Stimulated activated CD8-positive, alpha-beta memory T cell treated with anti-CD3 and anti-CD28 coated beads, Interleukin-4, amount 100 ng/mL, for 4 hours (primary cell): ENCODE measurements at regions not wholly inside any gene's neighbourhood (a gene's known extent, or its start where the extent isn't known, plus 50 kb on each side); places are given as distances from the start of the nearest gene placed in this dataset.

Experiments used
- DNase-seq, 2 donors: peaks; one replicate each; pipeline ENCODE4 v3.0.0-alpha.2; 2020; ENCODE audit warnings: low read depth in 2 of 2, low spot score in 1 of 2

GRCh38 chr5:164753434-164753833 lies 1248.0 kb downstream of the MAT2B start:
- DNase-seq = no peak

DNA sequence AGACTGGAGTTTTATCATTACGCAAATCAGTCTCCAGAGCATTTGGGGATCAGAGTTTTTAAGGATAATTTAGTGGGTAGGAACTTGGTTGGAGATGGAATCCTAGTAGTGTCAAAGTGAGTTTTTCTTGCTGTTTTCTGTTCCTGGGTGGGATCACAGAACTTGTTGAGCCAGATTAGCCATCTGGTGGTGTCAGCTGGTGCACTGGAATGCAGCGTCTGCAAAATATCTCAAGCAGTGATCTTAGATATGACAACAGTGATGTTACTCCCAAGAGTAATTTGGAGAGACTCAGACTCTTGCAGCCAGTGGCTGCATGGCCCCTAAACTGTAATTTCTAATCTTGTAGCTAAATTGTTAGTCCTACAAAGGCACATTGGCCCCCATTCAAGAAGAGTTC lies 1257.8 kb downstream of the MAT2B start:
- no peak for DNase-seq

DNA sequence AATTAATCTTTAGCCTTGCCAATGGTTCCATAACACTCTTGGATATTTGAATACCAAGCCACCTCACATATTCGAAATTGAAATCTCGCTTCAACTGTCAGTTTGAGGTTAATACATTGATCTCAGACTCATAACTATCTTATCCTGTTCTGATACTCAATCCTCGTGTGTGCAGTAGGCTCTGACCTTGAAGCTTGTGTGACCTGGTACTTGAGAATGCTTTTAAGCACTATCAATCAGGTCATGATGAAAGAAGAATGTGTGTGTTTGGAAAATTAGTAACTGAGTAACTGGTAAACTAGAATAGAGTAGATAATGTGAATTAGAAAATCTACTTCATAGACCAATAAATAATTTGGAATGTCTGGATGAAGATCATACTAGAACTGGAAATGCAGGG lies 1266.7 kb downstream of the MAT2B start:
- no peak for DNase-seq

DNA sequence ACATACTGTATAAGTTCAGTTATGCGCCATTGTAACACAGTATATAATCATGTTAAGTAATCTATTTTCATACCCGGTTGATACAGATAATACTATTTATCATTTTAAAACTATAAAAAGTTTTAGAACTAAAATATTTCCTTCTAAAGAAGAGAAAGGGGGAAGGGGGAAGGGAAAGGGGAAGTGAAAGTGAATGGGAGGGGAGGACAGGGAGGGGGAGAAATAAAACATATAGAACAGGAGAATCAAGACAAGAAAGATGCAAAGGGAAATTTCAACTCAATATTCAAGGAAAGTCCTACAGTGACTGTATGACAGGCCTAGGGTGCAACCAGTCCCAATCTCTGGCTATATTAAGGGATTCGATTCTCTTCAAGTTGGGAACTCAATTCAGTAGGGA lies 1278.8 kb downstream of the MAT2B start:
- DNase-seq = no peak

- DNase-seq = no peak
These were observed 1292.7 kb downstream of the MAT2B start for GRCh38 chr5:164798110-164798509.

DNA sequence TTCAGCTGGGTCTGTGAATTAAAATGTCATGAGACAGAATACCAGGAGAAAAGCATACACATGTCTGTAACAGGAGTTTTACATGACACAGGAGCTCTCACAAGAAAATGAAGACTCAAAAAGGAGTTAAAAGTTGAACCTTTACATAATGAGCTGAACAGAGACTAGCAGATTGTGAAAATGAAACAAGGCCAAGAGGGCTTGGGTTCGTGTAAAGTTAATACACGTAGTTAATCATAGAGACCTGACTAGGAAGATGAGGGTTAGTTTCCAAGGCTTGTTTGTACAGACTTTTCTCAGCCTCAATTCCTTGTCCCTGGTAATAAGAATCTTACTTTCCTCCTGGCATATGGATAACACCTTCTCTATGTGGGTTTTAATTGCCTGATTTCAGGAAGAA lies 1294.0 kb downstream of the MAT2B start:
- DNase-seq = no peak

DNA sequence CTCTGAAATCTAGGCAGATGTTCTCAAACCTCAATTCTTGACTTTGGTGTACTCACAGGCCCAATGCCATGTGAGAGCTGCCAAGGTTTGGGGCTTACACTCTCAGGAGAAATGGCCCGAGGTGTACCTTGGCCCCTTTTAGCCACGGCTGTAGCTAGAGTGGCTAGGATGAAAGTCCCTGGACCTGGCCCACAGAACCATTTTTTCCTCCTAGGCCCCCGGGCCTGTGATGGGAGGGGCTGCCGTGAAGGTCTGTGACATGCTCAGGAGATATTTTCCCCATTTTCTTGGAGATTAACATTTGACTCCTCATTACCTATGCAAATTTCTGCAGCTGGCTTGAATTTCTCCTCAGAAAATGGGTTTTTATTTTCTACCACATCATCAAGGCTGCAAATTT lies 1296.5 kb downstream of the MAT2B start:
- no peak for DNase-seq

GRCh38 chr5:164809821-164810220 lies 1304.4 kb downstream of the MAT2B start:
- no peak for DNase-seq

DNA sequence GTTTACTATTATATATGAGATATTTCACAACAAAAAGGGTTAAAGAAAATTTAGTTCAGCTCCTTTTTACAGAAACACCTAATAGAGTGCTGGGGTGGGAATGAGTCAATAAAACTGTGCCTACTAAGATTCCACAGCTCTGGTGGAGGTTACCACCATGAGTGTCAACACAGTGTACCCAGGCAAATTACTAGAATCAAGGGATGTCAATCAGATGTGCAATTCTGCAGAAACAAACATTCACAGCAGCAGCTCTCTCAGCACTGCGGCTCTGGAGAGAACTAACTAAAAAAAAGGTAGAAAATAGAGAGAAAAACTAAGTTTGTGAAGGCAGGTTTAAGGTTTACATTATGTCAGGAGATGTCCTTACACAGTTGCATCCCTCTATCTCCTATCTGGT lies 1313.0 kb downstream of the MAT2B start:
- DNase-seq = no peak

GRCh38 chr5:164824671-164825070 lies 1319.3 kb downstream of the MAT2B start:
- DNase-seq = no peak

GRCh38 chr5:164832516-164832915 lies 1327.1 kb downstream of the MAT2B start:
- no peak for DNase-seq

GRCh38 chr5:164844348-164844747 lies 1338.9 kb downstream of the MAT2B start:
- no peak for DNase-seq

GRCh38 chr5:164860896-164861295 lies 1355.5 kb downstream of the MAT2B start:
- DNase-seq = no peak

- DNase-seq = no peak
These were observed 1356.2 kb downstream of the MAT2B start for GRCh38 chr5:164861610-164862009.

- no peak for DNase-seq
These were observed 1363.3 kb downstream of the MAT2B start for GRCh38 chr5:164868761-164869160.

DNA sequence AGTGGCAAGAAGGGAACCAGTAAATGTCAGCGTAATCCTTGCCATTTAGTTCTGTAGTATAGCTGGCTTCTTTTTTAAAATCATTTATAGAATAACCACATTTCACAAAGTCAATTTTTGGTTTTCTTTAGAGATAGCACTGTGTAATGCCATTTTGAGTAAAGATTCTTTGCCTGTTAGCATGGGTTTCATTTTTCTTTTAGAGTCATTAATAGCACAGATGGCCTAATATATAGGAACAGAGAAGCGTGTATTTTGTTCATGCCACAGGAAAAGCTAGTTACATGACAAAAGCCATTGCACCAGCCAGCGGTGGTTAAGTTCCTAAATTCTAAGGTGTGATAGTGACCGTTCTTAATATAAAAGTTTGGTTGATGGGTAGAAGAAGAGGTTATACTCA lies 1363.9 kb downstream of the MAT2B start:
- no peak for DNase-seq

DNA sequence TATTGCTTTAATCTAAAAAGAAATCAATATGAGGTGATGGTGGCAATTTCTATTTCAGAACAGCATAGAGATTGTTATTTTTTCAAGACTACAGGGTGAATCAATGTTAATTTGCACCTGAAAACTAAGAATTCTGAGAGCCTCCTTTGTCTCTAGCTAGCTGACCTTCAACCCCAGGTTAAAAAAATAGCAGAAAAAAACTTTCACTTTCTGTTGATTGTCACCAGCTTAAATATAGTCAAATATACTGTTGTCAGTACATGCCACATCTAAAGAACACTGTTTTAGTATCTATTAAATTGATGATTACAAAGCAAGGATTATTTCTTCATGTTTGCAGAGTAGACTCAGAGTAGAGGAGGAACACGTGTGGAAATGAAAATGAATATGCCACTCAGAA lies 1371.4 kb downstream of the MAT2B start:
- DNase-seq = no peak

- DNase-seq = no peak
These were observed 1376.0 kb downstream of the MAT2B start for GRCh38 chr5:164881442-164881841.

DNA sequence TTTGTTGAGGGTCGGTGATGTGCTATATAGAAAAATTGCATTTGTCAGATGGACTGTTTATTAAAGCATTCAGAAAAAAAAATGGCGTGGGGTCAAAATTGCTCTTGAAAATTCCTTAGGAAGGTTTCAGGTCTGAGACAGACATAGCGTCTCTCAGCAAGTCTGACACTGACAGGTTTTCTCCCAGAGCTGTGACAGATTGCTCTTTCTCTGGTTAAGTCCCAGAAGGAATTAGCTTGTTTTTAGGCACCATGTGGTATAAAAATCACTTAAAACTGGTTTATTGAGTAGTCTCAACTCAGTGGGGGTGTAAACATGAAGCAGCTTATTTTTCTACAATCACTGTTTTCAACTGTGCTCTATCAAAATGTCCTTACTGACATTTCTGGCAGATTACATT lies 1379.8 kb downstream of the MAT2B start:
- no peak for DNase-seq

DNA sequence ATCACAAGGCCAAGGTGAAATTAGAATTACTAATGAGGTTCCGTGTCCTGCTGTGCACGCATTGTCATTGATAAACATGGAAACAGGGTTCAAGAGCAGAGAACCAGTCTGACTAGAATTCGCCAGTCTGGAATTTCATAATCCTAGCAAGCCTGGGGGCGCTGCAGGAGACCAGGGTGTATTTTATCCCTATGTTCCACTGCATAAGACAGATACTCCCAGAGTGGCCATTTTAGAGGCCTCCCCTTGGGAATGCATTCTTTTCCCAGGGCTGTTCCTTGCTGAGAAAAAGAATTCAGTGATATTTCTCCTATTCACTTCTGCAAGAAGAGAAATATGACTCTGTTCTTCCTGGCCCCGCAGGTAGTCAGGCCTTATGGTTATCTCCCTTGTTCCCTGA lies 1387.7 kb downstream of the MAT2B start:
- DNase-seq = no peak

DNA sequence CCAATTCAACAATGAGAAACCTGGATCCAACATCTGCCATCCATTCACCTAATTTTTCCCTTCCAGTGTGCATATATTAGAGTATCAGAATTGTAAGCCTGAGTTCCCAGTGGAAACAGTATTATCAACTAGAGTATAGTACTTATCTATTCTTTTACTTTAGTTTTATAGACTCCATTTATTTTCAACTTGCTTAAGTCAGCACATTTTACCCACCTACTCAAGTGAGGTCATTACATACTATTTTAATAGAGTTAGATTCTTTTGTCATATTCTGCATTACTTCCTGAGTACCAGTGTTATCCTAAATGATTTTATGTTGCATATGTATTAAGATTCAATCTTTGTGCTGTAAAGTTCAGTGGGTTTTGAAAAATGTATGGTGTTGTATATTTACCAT lies 1393.3 kb downstream of the MAT2B start:
- DNase-seq = no peak

GRCh38 chr5:164909673-164910072 lies 1404.3 kb downstream of the MAT2B start:
- no peak for DNase-seq

GRCh38 chr5:164921722-164922121 lies 1416.3 kb downstream of the MAT2B start:
- DNase-seq = no peak

DNA sequence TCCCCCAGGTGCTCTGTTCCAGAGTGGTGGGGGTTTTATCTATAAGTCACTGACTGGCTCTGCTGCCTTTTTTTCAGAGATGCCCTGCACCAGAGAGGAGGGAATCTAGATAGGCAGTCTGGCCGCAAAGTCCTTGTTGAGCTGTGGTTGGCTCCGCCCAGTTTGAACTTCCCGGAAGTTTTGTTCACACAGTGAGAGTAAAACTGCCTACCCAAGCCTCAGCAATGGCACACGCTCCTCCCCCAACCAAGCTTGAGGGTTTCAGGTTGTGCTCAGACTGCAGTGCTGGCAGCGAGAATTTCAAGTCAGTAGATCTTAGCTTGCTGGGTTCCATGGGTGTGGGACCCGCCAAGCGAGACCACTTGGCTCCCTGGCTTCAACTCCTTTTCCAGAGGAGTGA lies 1428.6 kb downstream of the MAT2B start:
- DNase-seq = no peak
